GM23338 (cell line): ENCODE measurements at regions not wholly inside any gene's neighbourhood (a gene's known extent, or its start where the extent isn't known, plus 50 kb on each side); places are given as distances from the start of the nearest gene placed in this dataset.

Experiments used
- ATAC-seq: fragments of 200-7000 bp; cut with Tn5 transposase; 3 replicates; pipeline ENCODE4 v1.9.1; 2020
- DNase-seq: peaks from one replicate; pipeline ENCODE4 v3.0.0-alpha.2; 2015; ENCODE audit warnings: low spot score
- H2AFZ ChIP-seq: fragments of 200-600 bp; sonication (generic); 2 replicates; pipeline ENCODE4 v1.8.0; 2016; ENCODE audit warnings: antibody characterized with exemption, mild to moderate bottlenecking, moderate library complexity
- H3F3A ChIP-seq: fragments of 200-600 bp; sonication (generic); replicated peaks from 2 replicates; pipeline ENCODE4 v1.8.0; 2017; ENCODE audit warnings: antibody characterized with exemption, mixed run types, low read depth
- H3K27ac ChIP-seq: fragments of 200-600 bp; sonication (generic); 2 replicates; pipeline ENCODE4 v1.6.1; 2016; ENCODE audit warnings: low read depth
- H3K27me3 ChIP-seq: fragments of 200-600 bp; sonication (generic); 2 replicates; pipeline ENCODE4 v1.8.0; 2016; ENCODE audit warnings: mild to moderate bottlenecking, mixed run types, moderate library complexity; ENCODE audit not compliant: insufficient read depth
- H3K36me3 ChIP-seq: fragments of 200-600 bp; sonication (generic); 2 replicates; pipeline ENCODE4 v1.8.0; 2016; ENCODE audit warnings: mild to moderate bottlenecking; ENCODE audit not compliant: insufficient read depth
- H3K4me1 ChIP-seq: fragments of 200-600 bp; sonication (generic); 2 replicates; pipeline ENCODE4 v1.8.0; 2016; ENCODE audit warnings: mild to moderate bottlenecking, moderate library complexity; ENCODE audit not compliant: insufficient read depth
- H3K4me2 ChIP-seq: fragments of 200-600 bp; sonication (generic); 2 replicates; pipeline ENCODE4 v1.7.1; 2017; ENCODE audit warnings: mixed run types
- H3K4me3 ChIP-seq: fragments of 200-600 bp; sonication (generic); 2 replicates; pipeline ENCODE4 v1.6.1; 2016; ENCODE audit warnings: mixed run types
- H3K79me2 ChIP-seq: fragments of 200-600 bp; sonication (generic); replicated peaks from 2 replicates; pipeline ENCODE4 v1.8.0; 2017; ENCODE audit warnings: mild to moderate bottlenecking; ENCODE audit not compliant: insufficient read depth
- H3K9me2 ChIP-seq: fragments of 200-600 bp; sonication (generic); 2 replicates; pipeline ENCODE4 v1.8.0; 2017; ENCODE audit not compliant: insufficient read depth
- H4K20me1 ChIP-seq: fragments of 200-600 bp; sonication (generic); replicated peaks from 2 replicates; pipeline ENCODE4 v1.8.0; 2017; ENCODE audit warnings: mild to moderate bottlenecking; ENCODE audit not compliant: insufficient read depth
- H3K27ac Mint-ChIP-seq: 2 replicates; pipeline ENCODE4 v1.8.0; 2020; ENCODE audit warnings: inconsistent platforms, mild to moderate bottlenecking, moderate library complexity, mixed read lengths
- H3K27me3 Mint-ChIP-seq: 3 replicates; pipeline ENCODE4 v1.8.0; 2022; ENCODE audit warnings: low read depth, mild to moderate bottlenecking, moderate library complexity, mixed read lengths, inconsistent platforms; ENCODE audit not compliant: insufficient read depth, poor library complexity
- H3K36me3 Mint-ChIP-seq: 3 replicates; pipeline ENCODE4 v1.8.0; 2021; ENCODE audit warnings: low read depth, mild to moderate bottlenecking, inconsistent platforms, moderate library complexity, mixed read lengths
- H3K4me1 Mint-ChIP-seq: 3 replicates; pipeline ENCODE4 v1.8.0; 2020; ENCODE audit warnings: mild to moderate bottlenecking, inconsistent platforms, mixed read lengths
- H3K4me3 Mint-ChIP-seq: 3 replicates; pipeline ENCODE4 v1.8.0; 2021; ENCODE audit warnings: moderate library complexity, mild to moderate bottlenecking, inconsistent platforms, mixed read lengths
- H3K9me3 Mint-ChIP-seq: 3 replicates; pipeline ENCODE4 v1.8.0; 2020; ENCODE audit warnings: moderate library complexity, mild to moderate bottlenecking, inconsistent platforms, mixed read lengths
- CREB1 ChIP-seq: fragments of 250-450 bp; sonication (Bioruptor Pico); IDR thresholded peaks from 2 replicates; pipeline ENCODE4 v1.5.0; 2020; ENCODE audit warnings: low read depth, mild to moderate bottlenecking, moderate library complexity
- EZH2 ChIP-seq: fragments of 200-600 bp; sonication (generic); IDR thresholded peaks from one replicate; pipeline ENCODE4 v1.8.0; 2017; ENCODE audit warnings: antibody characterized with exemption, mild to moderate bottlenecking, low read depth; ENCODE audit not compliant: unreplicated experiment
- EZH2phosphoT487 ChIP-seq: fragments of 200-600 bp; sonication (generic); IDR thresholded peaks from one replicate; pipeline ENCODE4 v1.8.1; 2018; ENCODE audit warnings: antibody characterized with exemption; ENCODE audit not compliant: unreplicated experiment
- JUNB ChIP-seq: IDR thresholded peaks from one replicate; pipeline ENCODE4 v1.6.1; 2016; ENCODE audit warnings: antibody characterized with exemption; ENCODE audit not compliant: unreplicated experiment
- NANOG ChIP-seq: IDR thresholded peaks from 2 replicates; pipeline ENCODE4 v1.6.1; 2016; ENCODE audit warnings: antibody characterized with exemption, borderline replicate concordance
- POLR2AphosphoS5 ChIP-seq: IDR thresholded peaks from 2 replicates; pipeline ENCODE4 v1.6.1; 2016; ENCODE audit warnings: antibody characterized with exemption, low read depth
- STAT1 ChIP-seq: IDR thresholded peaks from one replicate; pipeline ENCODE4 v1.6.1; 2016; ENCODE audit warnings: antibody characterized with exemption; ENCODE audit not compliant: unreplicated experiment
- ZNF114 ChIP-seq: fragments of 250-450 bp; sonication (Bioruptor Pico); IDR thresholded peaks from 2 replicates; pipeline ENCODE4 v1.5.0; 2020; ENCODE audit warnings: mild to moderate bottlenecking, moderate library complexity
- ZNF331 ChIP-seq: fragments of 250-450 bp; sonication (Bioruptor Pico); IDR thresholded peaks from 2 replicates; pipeline ENCODE4 v1.5.0; 2020; ENCODE audit warnings: low read depth, mild to moderate bottlenecking, moderate library complexity
- TF ChIP-seq, protein P1 (sequence below): IDR thresholded peaks from one replicate; pipeline ENCODE4 v1.6.1; 2018; ENCODE audit warnings: antibody characterized with exemption; ENCODE audit not compliant: unreplicated experiment
- TF ChIP-seq, protein P2 (sequence below): IDR thresholded peaks from 2 replicates; pipeline ENCODE4 v1.6.1; 2016; ENCODE audit warnings: antibody characterized with exemption
- TF ChIP-seq, protein P3 (sequence below), 2 experiments: fragments of 200-600 bp in 1 of 2; sonication (generic) in 1 of 2; conservative IDR thresholded peaks; 2 replicates each; pipeline versions ENCODE4 v1.5.1 to v1.6.1; 2016 to 2017; ENCODE audit warnings: antibody characterized with exemption in 2 of 2, low read depth in 2 of 2, mild to moderate bottlenecking in 2 of 2, moderate library complexity in 1 of 2

DNA sequence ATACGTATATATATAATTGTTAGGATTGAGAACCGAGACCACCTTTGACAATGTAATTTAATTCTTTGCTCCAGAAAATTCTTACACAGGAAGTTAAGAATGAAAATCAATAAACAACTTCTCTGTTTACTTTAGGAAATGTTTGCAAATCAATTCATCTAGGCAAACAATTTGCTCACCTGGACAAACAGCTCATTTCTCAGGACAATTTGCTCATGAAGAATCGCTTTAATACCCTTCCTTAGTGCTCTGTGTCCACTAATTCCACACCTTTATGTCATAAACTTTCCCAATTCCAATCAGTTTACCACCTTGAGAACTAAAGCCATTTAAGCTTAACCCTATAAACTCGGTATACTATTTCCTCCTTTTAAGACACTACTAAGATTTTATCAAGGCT lies 292.2 kb downstream of the BCHE start:
- H3K4me3 Mint-ChIP-seq: no peak overlapping the region
- no peak overlapping the region for H3K4me2 ChIP-seq
- TF ChIP-seq EZH2phosphoT487 (no peak), JUNB (no peak), ZNF114 (CRISPR knock-in tag) (no peak)
- TF ChIP-seq, protein P1, sequence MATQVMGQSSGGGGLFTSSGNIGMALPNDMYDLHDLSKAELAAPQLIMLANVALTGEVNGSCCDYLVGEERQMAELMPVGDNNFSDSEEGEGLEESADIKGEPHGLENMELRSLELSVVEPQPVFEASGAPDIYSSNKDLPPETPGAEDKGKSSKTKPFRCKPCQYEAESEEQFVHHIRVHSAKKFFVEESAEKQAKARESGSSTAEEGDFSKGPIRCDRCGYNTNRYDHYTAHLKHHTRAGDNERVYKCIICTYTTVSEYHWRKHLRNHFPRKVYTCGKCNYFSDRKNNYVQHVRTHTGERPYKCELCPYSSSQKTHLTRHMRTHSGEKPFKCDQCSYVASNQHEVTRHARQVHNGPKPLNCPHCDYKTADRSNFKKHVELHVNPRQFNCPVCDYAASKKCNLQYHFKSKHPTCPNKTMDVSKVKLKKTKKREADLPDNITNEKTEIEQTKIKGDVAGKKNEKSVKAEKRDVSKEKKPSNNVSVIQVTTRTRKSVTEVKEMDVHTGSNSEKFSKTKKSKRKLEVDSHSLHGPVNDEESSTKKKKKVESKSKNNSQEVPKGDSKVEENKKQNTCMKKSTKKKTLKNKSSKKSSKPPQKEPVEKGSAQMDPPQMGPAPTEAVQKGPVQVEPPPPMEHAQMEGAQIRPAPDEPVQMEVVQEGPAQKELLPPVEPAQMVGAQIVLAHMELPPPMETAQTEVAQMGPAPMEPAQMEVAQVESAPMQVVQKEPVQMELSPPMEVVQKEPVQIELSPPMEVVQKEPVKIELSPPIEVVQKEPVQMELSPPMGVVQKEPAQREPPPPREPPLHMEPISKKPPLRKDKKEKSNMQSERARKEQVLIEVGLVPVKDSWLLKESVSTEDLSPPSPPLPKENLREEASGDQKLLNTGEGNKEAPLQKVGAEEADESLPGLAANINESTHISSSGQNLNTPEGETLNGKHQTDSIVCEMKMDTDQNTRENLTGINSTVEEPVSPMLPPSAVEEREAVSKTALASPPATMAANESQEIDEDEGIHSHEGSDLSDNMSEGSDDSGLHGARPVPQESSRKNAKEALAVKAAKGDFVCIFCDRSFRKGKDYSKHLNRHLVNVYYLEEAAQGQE: no peak
- TF ChIP-seq, protein P2, sequence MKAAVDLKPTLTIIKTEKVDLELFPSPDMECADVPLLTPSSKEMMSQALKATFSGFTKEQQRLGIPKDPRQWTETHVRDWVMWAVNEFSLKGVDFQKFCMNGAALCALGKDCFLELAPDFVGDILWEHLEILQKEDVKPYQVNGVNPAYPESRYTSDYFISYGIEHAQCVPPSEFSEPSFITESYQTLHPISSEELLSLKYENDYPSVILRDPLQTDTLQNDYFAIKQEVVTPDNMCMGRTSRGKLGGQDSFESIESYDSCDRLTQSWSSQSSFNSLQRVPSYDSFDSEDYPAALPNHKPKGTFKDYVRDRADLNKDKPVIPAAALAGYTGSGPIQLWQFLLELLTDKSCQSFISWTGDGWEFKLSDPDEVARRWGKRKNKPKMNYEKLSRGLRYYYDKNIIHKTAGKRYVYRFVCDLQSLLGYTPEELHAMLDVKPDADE: no peak

DNA sequence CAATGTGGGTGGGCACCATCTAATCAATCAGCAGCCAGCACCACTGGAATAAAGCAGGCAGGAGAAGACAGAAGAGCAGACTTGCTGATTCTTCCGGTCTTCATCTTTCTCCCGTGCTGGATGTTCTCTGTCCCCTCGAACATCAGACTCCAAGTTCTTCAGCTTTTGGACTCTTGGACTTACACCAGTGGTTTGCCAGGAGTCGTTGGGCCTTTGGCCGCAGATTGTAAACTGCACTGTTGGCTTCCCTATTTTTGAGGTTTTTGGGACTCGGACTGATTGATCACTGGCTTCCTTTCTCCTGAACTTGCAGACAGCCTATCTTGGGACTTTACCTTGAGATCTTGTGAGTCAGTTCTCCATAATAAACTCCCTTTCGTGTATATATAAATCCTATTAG lies 292.8 kb downstream of the BCHE start:
- no peaks in the 10 kb centered on the region for H3F3A ChIP-seq
- Mint-ChIP-seq H3K4me3 (no peak overlapping the region), H3K9me3 (no peaks in the 10 kb centered on the region), H3K27me3 (no peaks in the 10 kb centered on the region), H3K4me1 (no peaks in the 10 kb centered on the region; the same call in 2 of the 3 replicates), H3K27ac (no peak overlapping the region), H3K36me3 (no peaks in the 10 kb centered on the region)
- H3K4me2 ChIP-seq: no peak overlapping the region
- no peaks in the 10 kb centered on the region for H4K20me1 ChIP-seq
- no peaks in the 10 kb centered on the region for H3K27me3 ChIP-seq
- DNase-seq (no peak), ATAC-seq (no peak)
- H3K9me2 ChIP-seq: no peaks in the 10 kb centered on the region
- no peak overlapping the region for H3K27ac ChIP-seq
- H2AFZ ChIP-seq: no peak overlapping the region
- no peaks in the 10 kb centered on the region for H3K4me1 ChIP-seq
- no peak overlapping the region for H3K4me3 ChIP-seq
- H3K79me2 ChIP-seq: no peaks in the 10 kb centered on the region
- H3K36me3 ChIP-seq: no peaks in the 10 kb centered on the region
- TF ChIP-seq, protein P2: no peak
- no peak for TF ChIP-seq ZNF114 (CRISPR knock-in tag)
- TF ChIP-seq POLR2AphosphoS5: no peak
- no peak for TF ChIP-seq CREB1 (CRISPR knock-in tag)
- TF ChIP-seq, protein P3, sequence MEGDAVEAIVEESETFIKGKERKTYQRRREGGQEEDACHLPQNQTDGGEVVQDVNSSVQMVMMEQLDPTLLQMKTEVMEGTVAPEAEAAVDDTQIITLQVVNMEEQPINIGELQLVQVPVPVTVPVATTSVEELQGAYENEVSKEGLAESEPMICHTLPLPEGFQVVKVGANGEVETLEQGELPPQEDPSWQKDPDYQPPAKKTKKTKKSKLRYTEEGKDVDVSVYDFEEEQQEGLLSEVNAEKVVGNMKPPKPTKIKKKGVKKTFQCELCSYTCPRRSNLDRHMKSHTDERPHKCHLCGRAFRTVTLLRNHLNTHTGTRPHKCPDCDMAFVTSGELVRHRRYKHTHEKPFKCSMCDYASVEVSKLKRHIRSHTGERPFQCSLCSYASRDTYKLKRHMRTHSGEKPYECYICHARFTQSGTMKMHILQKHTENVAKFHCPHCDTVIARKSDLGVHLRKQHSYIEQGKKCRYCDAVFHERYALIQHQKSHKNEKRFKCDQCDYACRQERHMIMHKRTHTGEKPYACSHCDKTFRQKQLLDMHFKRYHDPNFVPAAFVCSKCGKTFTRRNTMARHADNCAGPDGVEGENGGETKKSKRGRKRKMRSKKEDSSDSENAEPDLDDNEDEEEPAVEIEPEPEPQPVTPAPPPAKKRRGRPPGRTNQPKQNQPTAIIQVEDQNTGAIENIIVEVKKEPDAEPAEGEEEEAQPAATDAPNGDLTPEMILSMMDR (conservative IDR thresholded peaks at IDR 0.05; ENCODE audit: low read depth in 2 of 2): no peak
- no peak for TF ChIP-seq EZH2phosphoT487
- TF ChIP-seq NANOG: no peak
- TF ChIP-seq STAT1: no peak
- no peak for TF ChIP-seq JUNB
- TF ChIP-seq, protein P1: no peak
- no peak for TF ChIP-seq ZNF331
- TF ChIP-seq EZH2: no peak

More for the DNA sequence above, 292.2 kb downstream of the BCHE start:
- ATAC-seq (no peak), DNase-seq (no peak)
- Histone ChIP-seq H3K36me3 (no peaks in the 10 kb centered on the region), H3K4me1 (no peaks in the 10 kb centered on the region), H2AFZ (no peak overlapping the region), H3F3A (no peaks in the 10 kb centered on the region), H3K4me3 (no peak overlapping the region), H3K79me2 (no peaks in the 10 kb centered on the region), H3K27me3 (no peaks in the 10 kb centered on the region), H3K9me2 (no peaks in the 10 kb centered on the region), H4K20me1 (no peaks in the 10 kb centered on the region), H3K27ac (no peak overlapping the region)
- Mint-ChIP-seq H3K27me3 (no peaks in the 10 kb centered on the region), H3K36me3 (no peaks in the 10 kb centered on the region), H3K27ac (no peak overlapping the region), H3K4me1 (peaks cover 3% of the 10 kb centered on the region; the same call in 2 of the 3 replicates), H3K9me3 (no peaks in the 10 kb centered on the region)
